CMK (cell line): ENCODE measurements at regions not wholly inside any gene's neighbourhood (a gene's known extent, or its start where the extent isn't known, plus 50 kb on each side); places are given as distances from the start of the nearest gene placed in this dataset.
"Not testable (repeated sequence)": the region's sequence is repeated elsewhere in the genome, so short reads cannot be mapped to it uniquely, and the experiment has no call there.

Source experiments
- DNase-seq: peaks from one replicate; pipeline ENCODE4 v3.0.0-alpha.2; 2010; ENCODE audit warnings: low read depth

DNA sequence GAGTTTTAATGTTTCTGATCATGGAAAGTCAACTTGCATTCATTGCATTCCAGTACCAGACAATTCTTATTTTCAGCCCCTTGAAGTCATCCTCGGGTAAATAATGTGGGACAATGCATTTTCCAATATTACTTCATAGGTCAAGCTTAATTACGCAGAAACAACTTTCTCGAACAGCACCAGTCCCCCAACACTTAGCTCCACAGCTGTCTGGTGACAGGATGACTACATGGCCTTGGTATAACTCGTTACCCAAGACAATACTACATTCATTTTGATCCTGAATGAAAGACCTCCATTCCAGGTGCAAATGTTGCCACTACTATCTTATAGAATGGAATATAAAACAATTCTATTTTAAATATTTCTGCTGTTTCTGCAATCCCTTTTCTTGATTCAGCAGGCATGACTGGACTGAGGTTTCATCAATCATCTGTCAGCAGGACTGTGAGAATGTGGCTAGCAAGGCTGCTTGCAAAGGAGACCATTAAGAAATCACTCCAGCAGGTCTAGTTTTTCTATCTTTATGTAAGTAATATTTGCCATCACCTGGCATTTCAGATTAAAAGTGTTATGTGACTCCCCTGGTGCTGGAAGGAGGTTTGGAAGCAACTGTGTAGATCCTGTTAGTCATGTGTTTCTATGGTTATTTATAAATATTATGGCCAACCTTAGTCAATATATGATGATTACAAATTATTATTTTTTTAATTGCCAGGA is 147.9 kb downstream of the HAO1 start:
- DNase-seq = no peak

DNA sequence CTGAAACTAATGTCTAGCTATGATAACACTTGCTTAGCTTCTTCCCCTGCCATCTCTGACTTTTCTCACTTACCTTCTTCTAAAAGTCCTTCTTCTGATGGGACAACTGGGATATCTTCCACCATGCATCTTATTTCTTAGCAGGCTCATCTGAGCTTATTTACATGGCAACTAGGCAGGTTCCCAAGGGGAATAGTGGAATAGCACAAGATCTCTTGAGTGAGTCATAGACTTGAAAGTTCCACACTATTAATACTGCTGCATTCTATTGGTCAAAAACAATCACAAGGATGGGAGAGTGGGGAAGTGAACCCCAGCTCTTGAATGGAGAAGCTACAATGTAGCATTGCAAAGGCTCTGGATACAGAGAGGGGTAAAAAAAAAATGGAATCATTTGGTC is 142.1 kb downstream of the HAO1 start:
- DNase-seq = no peak

DNA sequence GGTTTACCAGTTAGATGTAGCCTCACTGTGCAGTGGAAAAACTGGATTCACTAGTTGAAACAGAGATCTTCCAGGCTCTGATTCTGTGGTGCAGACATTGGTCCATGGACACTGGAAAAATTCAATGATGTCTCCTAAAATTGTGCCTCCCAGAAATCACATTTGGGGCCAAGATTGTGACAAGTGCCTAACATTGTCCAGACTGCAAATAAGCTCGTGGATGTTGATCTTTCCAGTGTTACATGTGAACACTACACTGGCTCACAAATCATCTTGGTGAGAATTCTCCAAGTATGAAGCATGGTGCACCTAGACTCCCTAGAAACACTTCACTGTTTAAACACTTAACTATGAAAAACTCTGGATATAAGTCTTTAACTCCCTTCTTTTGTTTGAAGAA is 140.4 kb downstream of the HAO1 start:
- DNase-seq = no peak

DNA sequence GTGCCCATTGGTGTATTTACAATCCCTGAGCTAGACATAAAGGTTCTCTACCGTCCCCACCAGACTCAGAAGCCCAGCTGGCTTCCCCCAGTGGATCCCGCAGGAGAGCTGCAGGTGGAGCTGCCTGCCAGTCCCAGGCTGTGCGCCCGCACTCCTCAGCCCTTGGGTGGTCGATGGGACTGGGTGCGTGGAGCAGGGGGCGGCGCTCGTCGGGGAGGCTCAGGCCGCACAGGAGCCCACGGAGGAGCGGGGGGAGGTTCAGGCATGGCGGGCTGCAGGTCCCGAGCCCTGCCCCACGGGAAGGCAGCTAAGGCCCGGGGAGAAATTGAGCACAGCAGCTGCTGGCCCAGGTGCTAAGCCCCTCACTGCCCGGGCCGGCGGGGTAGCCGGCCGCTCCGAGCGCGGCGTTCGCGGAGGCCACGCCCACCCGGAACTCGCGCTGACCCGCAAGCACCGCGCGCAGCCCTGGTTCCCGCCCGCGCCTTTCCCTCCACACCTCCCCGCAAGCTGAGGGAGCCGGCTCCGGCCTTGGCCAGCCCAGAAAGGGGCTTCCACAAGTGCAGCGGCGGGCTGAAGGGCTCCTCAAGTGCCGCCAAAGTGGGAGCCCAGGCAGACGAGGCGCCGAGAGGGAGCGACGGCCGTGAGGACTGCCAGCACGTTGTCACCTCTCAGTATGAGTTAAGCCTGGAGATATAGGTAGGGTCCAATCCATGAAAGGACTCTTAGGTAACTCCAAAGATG is 136.7 kb downstream of the HAO1 start:
- DNase-seq = not testable (repeated sequence)

DNA sequence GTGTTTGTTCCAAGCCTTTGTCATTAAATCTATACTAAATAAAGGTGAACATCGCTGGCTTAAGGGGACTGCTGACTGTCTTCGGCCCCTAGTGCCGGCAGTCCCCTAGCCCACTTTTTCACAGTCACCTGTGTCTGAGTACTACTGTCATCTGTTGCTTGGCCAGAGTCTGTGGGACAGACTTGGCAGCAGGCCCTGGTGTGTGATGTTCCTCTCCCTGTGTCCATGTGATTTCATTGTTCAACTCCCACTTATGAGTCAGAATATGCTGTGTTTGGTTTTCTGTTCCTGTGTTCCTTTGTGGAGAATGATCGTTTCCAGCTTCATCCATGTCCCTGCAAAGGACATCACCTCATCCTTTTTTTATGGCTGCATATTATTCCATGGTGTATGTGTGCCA is 133.4 kb downstream of the HAO1 start:
- no peak for DNase-seq

DNA sequence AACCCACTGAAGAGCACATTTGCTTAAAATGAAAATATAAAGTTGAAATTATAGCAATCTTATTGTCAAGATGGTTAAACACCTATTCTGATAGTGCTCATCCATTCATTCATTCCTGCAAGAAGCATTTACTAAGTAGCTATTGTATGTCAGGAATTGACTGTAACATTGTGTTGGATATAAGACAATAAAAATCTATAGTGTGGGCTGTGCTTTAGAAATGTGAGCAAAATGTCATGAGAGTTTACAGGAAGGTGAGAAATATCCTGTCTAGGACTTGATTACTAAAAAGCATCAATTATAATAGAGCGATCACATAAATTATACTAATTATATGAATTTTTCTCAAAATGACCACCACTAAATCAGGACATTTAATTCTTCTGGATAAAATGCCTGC is 123.0 kb downstream of the HAO1 start:
- no peak for DNase-seq

DNA sequence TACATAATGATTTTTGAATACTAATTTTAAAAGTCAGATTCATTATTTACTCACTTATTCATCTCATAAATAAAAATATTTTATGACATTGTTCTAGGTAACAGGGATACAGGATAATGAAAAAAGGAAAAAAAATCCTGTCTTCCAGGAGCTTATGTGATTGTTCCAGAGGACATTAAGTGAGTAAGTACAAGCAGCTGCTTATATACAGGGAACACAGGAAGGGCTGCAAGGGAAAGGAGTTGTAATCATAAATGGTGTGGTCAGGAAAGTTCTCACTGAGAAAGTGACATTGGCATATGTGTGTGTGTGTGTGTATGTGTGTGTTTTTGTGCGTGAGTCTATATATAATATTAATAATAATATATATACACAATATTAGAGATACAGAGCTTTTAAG is 121.8 kb downstream of the HAO1 start:
- DNase-seq = no peak

DNA sequence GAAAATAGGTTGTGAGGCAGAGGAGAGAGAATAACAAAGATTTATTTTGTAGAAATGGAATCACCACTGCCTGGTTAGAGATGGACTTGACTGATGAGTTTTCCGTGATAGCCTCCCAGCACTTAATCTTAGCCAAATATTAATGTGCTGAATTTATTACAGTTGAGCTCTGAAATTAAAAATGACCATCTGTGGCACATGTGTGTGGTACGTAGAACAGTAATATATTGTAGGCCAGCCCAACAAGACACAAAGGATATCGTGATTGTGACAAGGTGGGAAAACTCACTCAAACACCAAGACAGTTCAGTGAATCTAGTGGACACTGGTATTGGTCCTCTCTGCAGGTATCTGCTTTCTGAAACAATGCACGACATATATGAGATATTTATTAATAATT is 119.4 kb downstream of the HAO1 start:
- DNase-seq = no peak

DNA sequence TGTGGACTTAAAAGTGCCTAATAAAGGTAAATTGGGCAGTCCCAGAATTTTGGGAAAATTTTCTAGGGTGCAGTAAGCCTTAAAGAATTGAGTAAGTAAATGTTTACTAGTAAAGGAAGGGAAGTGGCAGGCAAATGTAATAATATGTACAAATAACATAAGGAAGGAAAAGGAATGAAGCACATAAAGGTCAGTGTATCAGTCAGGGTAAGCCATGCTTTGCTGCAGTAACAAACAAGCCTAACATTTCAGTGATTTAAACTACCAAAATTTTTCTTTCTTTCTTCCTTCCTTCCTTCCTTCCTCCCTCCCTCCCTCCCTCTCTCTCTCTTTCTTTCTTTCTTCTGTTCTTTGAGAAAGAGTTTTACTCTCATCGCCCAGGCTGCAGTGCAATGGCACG is 117.5 kb downstream of the HAO1 start:
- DNase-seq = no peak

DNA sequence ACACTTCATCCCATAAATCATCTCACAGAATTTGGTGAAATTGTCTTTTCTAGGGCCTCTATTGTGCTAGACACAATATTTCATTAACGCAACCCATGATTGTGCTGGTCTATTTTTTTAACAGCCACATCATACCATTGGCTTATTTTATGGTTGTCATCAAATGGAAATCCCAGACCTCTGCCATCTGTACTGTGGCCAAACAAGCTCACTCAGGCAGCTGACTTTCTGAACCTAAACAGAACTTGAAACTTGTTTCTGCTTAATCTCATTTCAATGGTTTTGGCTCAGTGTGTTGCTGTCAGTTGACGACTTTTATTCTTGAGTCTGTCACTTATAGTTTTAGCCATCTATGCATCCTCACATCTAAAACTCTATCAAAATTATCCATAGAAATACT is 111.8 kb downstream of the HAO1 start:
- DNase-seq = no peak

DNA sequence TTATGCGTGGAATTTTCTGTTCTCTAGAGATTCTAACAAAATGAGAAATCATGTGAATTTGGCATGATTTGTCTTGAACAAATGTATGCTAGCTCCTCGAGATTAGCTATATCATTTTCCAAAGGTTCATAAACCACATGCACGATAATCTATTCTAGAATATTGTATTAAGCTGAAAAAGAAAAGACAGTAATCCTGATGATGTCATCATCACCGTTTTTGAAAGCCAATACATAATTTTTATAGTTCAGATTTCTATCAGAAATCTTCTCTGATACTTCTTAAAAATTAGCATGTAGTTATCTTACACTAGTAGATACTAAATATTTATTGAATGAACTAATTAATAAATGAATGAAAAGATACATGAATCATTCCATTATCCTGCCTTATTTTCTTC is 111.2 kb downstream of the HAO1 start:
- DNase-seq = no peak

DNA sequence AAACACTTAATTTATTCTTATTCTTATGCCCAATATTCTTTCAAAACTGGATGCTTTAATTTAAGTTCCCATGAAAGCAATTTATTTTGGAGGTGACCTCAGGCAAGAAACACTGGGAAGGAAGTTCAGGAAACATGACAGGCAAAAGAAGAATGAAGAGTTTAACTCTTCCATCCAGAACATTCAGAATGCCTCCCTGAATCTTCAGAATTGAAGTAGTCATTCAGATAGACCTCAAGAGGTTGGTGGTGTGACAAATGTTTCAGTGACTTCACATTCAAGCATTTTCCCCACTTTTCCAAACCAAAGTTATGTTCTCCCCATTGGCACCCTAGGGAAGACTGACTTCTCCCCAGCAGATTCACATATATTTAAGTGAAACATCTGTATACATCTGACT is 110.5 kb downstream of the HAO1 start:
- no peak for DNase-seq
